ENCODE measurements at regions not wholly inside any gene's neighbourhood (a gene's known extent, or its start where the extent isn't known, plus 50 kb on each side); places are given as distances from the start of the nearest gene placed in this dataset.
"Not testable (repeated sequence)": the region's sequence is repeated elsewhere in the genome, so short reads cannot be mapped to it uniquely, and the experiment has no call there.

- DNase-seq, result no peak
Observed at GRCh38 chr1:227415115-227415790, 97.0 kb upstream of the CDC42BPA start.

- no peak for DNase-seq
Observed at GRCh38 chr1:227411066-227411465, 92.8 kb upstream of the CDC42BPA start.

- not testable (repeated sequence) for DNase-seq
Observed at GRCh38 chr1:227406332-227406731, 88.0 kb upstream of the CDC42BPA start.

- no peak for DNase-seq
Observed at GRCh38 chr1:227403535-227403934, 85.2 kb upstream of the CDC42BPA start.

GRCh38 chr1:227401562-227402342, 83.5 kb upstream of the CDC42BPA start:
- no peak for DNase-seq

- no peak for DNase-seq
Observed at GRCh38 chr1:227399152-227399730, 80.9 kb upstream of the CDC42BPA start.

- no peak for DNase-seq
Observed at GRCh38 chr1:227397354-227397978, 79.2 kb upstream of the CDC42BPA start.

GRCh38 chr1:227396539-227397353, 78.5 kb upstream of the CDC42BPA start:
- DNase-seq, result no peak

GRCh38 chr1:227395426-227396028, 77.2 kb upstream of the CDC42BPA start:
- no peak for DNase-seq

GRCh38 chr1:227392984-227393764, 74.9 kb upstream of the CDC42BPA start:
- DNase-seq, result peak; percentile 30

- no peak for DNase-seq
Observed at GRCh38 chr1:227391879-227392278, 73.6 kb upstream of the CDC42BPA start.

GRCh38 chr1:227391211-227391610, 72.9 kb upstream of the CDC42BPA start:
- DNase-seq, result peak; percentile 26

- no peak for DNase-seq
Observed at GRCh38 chr1:227390525-227390924, 72.2 kb upstream of the CDC42BPA start.

- DNase-seq, result no peak
Observed at GRCh38 chr1:227388214-227389168, 70.2 kb upstream of the CDC42BPA start.

- DNase-seq, result no peak
Observed at GRCh38 chr1:227379555-227379892, 61.2 kb upstream of the CDC42BPA start.

- DNase-seq, result no peak
Observed at GRCh38 chr1:227378871-227379554, 60.7 kb upstream of the CDC42BPA start.

- DNase-seq, result no peak
Observed at GRCh38 chr1:227378181-227378580, 59.9 kb upstream of the CDC42BPA start.

GRCh38 chr1:227374846-227375245, 56.6 kb upstream of the CDC42BPA start:
- no peak for DNase-seq

- DNase-seq, result peak; percentile 19
Observed at GRCh38 chr1:227372726-227373130, 54.4 kb upstream of the CDC42BPA start.
